A549 (cell line): ENCODE measurements at regions not wholly inside any gene's neighbourhood (a gene's known extent, or its start where the extent isn't known, plus 50 kb on each side); places are given as distances from the start of the nearest gene placed in this dataset.

Experiments used
- CTCF ChIP-seq: fragments of >200 bp; sonication (Bioruptor Twin); formaldehyde crosslinking; IDR thresholded peaks from 3 replicates; pipeline ENCODE4 v1.5.1; 2016
- POLR2A ChIP-seq: IDR thresholded peaks from 2 replicates; pipeline ENCODE4 v1.6.1; 2012; ENCODE audit warnings: mild to moderate bottlenecking, low read length
- POLR2AphosphoS2 ChIP-seq: conservative IDR thresholded peaks from 2 replicates; pipeline ENCODE4 v1.6.1; 2012; ENCODE audit warnings: low read length, improper control_type of control experiment, inconsistent platforms

GRCh38 chr1:38546636-38547035 lies 312.9 kb downstream of the RRAGC start:
- TF ChIP-seq POLR2A (no peak), POLR2AphosphoS2 (no peak), CTCF (no peak)
